ENCODE measurements at regions not wholly inside any gene's neighbourhood (a gene's known extent, or its start where the extent isn't known, plus 50 kb on each side); places are given as distances from the start of the nearest gene placed in this dataset.
"Not testable (repeated sequence)": the region's sequence is repeated elsewhere in the genome, so short reads cannot be mapped to it uniquely, and the experiment has no call there.

GRCh38 chr22:25398591-25399062 is 165.8 kb upstream of the GRK3 start:
- H3K9me3 ChIP-seq, H3K36me3 ChIP-seq, H3K4me3 ChIP-seq, DNase-seq, H3K27me3 ChIP-seq: not testable (repeated sequence)

- no peaks in the 10 kb centered on the region for H3K36me3 ChIP-seq
- no peaks in the 10 kb centered on the region for H3K27me3 ChIP-seq
- DNase-seq = no peak
- no peaks in the 10 kb centered on the region for H3K9me3 ChIP-seq
- H3K4me3 ChIP-seq = no peak overlapping the region
Observed at GRCh38 chr22:25399649-25400151, 164.8 kb upstream of the GRK3 start.

- H3K4me3 ChIP-seq = no peak overlapping the region
- H3K9me3 ChIP-seq = no peaks in the 10 kb centered on the region
- H3K27me3 ChIP-seq = no peaks in the 10 kb centered on the region
- no peak for DNase-seq
- no peaks in the 10 kb centered on the region for H3K36me3 ChIP-seq
Observed at GRCh38 chr22:25402160-25402500, 162.3 kb upstream of the GRK3 start.

GRCh38 chr22:25402501-25403283 is 161.8 kb upstream of the GRK3 start:
- peak; percentile 26 for DNase-seq
- Histone ChIP-seq H3K9me3 (no peaks in the 10 kb centered on the region), H3K27me3 (no peaks in the 10 kb centered on the region), H3K36me3 (no peaks in the 10 kb centered on the region), H3K4me3 (peak overlapping the region; percentile 39)

GRCh38 chr22:25403284-25403810 is 161.1 kb upstream of the GRK3 start:
- Histone ChIP-seq H3K4me3 (peak overlapping the region; percentile 39), H3K9me3 (no peaks in the 10 kb centered on the region), H3K36me3 (no peaks in the 10 kb centered on the region), H3K27me3 (no peaks in the 10 kb centered on the region)
- no peak for DNase-seq

GRCh38 chr22:25403811-25404471 is 160.5 kb upstream of the GRK3 start:
- H3K27me3 ChIP-seq = no peaks in the 10 kb centered on the region
- H3K36me3 ChIP-seq = no peaks in the 10 kb centered on the region
- peak overlapping the region; percentile 39 for H3K4me3 ChIP-seq
- DNase-seq = no peak
- H3K9me3 ChIP-seq = no peaks in the 10 kb centered on the region

GRCh38 chr22:25404556-25404927 is 159.9 kb upstream of the GRK3 start:
- no peaks in the 10 kb centered on the region for H3K9me3 ChIP-seq
- no peaks in the 10 kb centered on the region for H3K36me3 ChIP-seq
- no peak for DNase-seq
- H3K27me3 ChIP-seq = no peaks in the 10 kb centered on the region
- peak overlapping the region; percentile 39 for H3K4me3 ChIP-seq

- Histone ChIP-seq H3K4me3 (peak overlapping the region; percentile 39), H3K9me3 (no peaks in the 10 kb centered on the region), H3K36me3 (no peaks in the 10 kb centered on the region), H3K27me3 (no peaks in the 10 kb centered on the region)
- peak; percentile 38 for DNase-seq
Observed at GRCh38 chr22:25404928-25405816, 159.3 kb upstream of the GRK3 start.

- no peaks in the 10 kb centered on the region for H3K9me3 ChIP-seq
- no peaks in the 10 kb centered on the region for H3K36me3 ChIP-seq
- no peak for DNase-seq
- H3K4me3 ChIP-seq = peak overlapping the region; percentile 26
- no peaks in the 10 kb centered on the region for H3K27me3 ChIP-seq
Observed at GRCh38 chr22:25405841-25406509, 158.5 kb upstream of the GRK3 start.

- no peaks in the 10 kb centered on the region for H3K36me3 ChIP-seq
- DNase-seq = no peak
Observed at GRCh38 chr22:25406510-25407210, 157.8 kb upstream of the GRK3 start.

GRCh38 chr22:25407226-25407858 is 157.1 kb upstream of the GRK3 start:
- Histone ChIP-seq H3K27me3 (no peaks in the 10 kb centered on the region), H3K4me3 (no peak overlapping the region), H3K36me3 (no peaks in the 10 kb centered on the region), H3K9me3 (no peaks in the 10 kb centered on the region)
- no peak for DNase-seq

More at GRCh38 chr22:25406510-25407210, 157.8 kb upstream of the GRK3 start:
- Histone ChIP-seq H3K9me3 (no peaks in the 10 kb centered on the region), H3K4me3 (no peak overlapping the region), H3K27me3 (no peaks in the 10 kb centered on the region)

- DNase-seq = no peak
- H3K36me3 ChIP-seq = no peaks in the 10 kb centered on the region
- H3K9me3 ChIP-seq = no peaks in the 10 kb centered on the region
- no peak overlapping the region for H3K4me3 ChIP-seq
- no peaks in the 10 kb centered on the region for H3K27me3 ChIP-seq
Observed at GRCh38 chr22:25407859-25408229, 156.6 kb upstream of the GRK3 start.

- no peak overlapping the region for H3K4me3 ChIP-seq
- no peaks in the 10 kb centered on the region for H3K36me3 ChIP-seq
- no peaks in the 10 kb centered on the region for H3K9me3 ChIP-seq
- no peaks in the 10 kb centered on the region for H3K27me3 ChIP-seq
- no peak for DNase-seq
Observed at GRCh38 chr22:25409240-25409639, 155.2 kb upstream of the GRK3 start.

- H3K9me3 ChIP-seq = no peaks in the 10 kb centered on the region
- no peaks in the 10 kb centered on the region for H3K36me3 ChIP-seq
- H3K27me3 ChIP-seq = no peaks in the 10 kb centered on the region
- no peak for DNase-seq
- no peak overlapping the region for H3K4me3 ChIP-seq
Observed at GRCh38 chr22:25410849-25411248, 153.6 kb upstream of the GRK3 start.

- Histone ChIP-seq H3K36me3 (no peaks in the 10 kb centered on the region), H3K9me3 (no peaks in the 10 kb centered on the region), H3K4me3 (no peak overlapping the region), H3K27me3 (no peaks in the 10 kb centered on the region)
- DNase-seq = no peak
Observed at GRCh38 chr22:25413620-25414019, 150.9 kb upstream of the GRK3 start.
